ENCODE measurements at regions not wholly inside any gene's neighbourhood (a gene's known extent, or its start where the extent isn't known, plus 50 kb on each side); places are given as distances from the start of the nearest gene placed in this dataset.

GRCh38 chr18:43648002-43648401 lies 370.7 kb upstream of the SYT4 start:
- no peak overlapping the region for H3K4me3 ChIP-seq (ENCODE audit: low read depth in 1 of 2, low read length in 2 of 2)
- no peak overlapping the region for H3K27ac ChIP-seq (ENCODE audit: low read depth in 2 of 2, low read length in 1 of 2)
- no peaks in the 10 kb centered on the region for H3K4me1 ChIP-seq (ENCODE audit: control insufficient read depth in 2 of 2, insufficient read depth in 2 of 2, low read length in 1 of 2)
- H3K9me3 ChIP-seq (ENCODE audit: control insufficient read depth in 2 of 2, insufficient read depth in 1 of 2, low read depth in 1 of 2, low read length in 1 of 2), result no peaks in the 10 kb centered on the region
- H3K36me3 ChIP-seq (ENCODE audit: control insufficient read depth in 2 of 2, insufficient read depth in 2 of 2, low read length in 1 of 2), result no peaks in the 10 kb centered on the region
- 90 to 96% methylated on average over 2 of the region's 2 CpGs for WGBS, 2 donors
- H3K27me3 ChIP-seq (ENCODE audit: control insufficient read depth in 1 of 2, insufficient read depth in 2 of 2, low read length in 2 of 2), result no peaks in the 10 kb centered on the region

- H3K4me3 ChIP-seq (ENCODE audit: low read depth in 1 of 2, low read length in 2 of 2), result no peak overlapping the region
- no peaks in the 10 kb centered on the region for H3K36me3 ChIP-seq (ENCODE audit: control insufficient read depth in 2 of 2, insufficient read depth in 2 of 2, low read length in 1 of 2)
- no peaks in the 10 kb centered on the region for H3K9me3 ChIP-seq (ENCODE audit: control insufficient read depth in 2 of 2, insufficient read depth in 1 of 2, low read depth in 1 of 2, low read length in 1 of 2)
- no peak overlapping the region for H3K27ac ChIP-seq (ENCODE audit: low read depth in 2 of 2, low read length in 1 of 2)
- 44 to 56% methylated on average over 1 of the region's 1 CpG for WGBS, 2 donors
- no peaks in the 10 kb centered on the region for H3K4me1 ChIP-seq (ENCODE audit: control insufficient read depth in 2 of 2, insufficient read depth in 2 of 2, low read length in 1 of 2)
- no peaks in the 10 kb centered on the region for H3K27me3 ChIP-seq (ENCODE audit: control insufficient read depth in 1 of 2, insufficient read depth in 2 of 2, low read length in 2 of 2)
Measured at GRCh38 chr18:43649649-43650357, 372.5 kb upstream of the SYT4 start.

GRCh38 chr18:43650426-43650825 lies 373.1 kb upstream of the SYT4 start:
- Histone ChIP-seq H3K27me3 (ENCODE audit: control insufficient read depth in 1 of 2, insufficient read depth in 2 of 2, low read length in 2 of 2) (no peaks in the 10 kb centered on the region), H3K4me1 (ENCODE audit: control insufficient read depth in 2 of 2, insufficient read depth in 2 of 2, low read length in 1 of 2) (no peaks in the 10 kb centered on the region), H3K4me3 (ENCODE audit: low read depth in 1 of 2, low read length in 2 of 2) (no peak overlapping the region), H3K36me3 (ENCODE audit: control insufficient read depth in 2 of 2, insufficient read depth in 2 of 2, low read length in 1 of 2) (no peaks in the 10 kb centered on the region), H3K9me3 (ENCODE audit: control insufficient read depth in 2 of 2, insufficient read depth in 1 of 2, low read depth in 1 of 2, low read length in 1 of 2) (no peaks in the 10 kb centered on the region), H3K27ac (ENCODE audit: low read depth in 2 of 2, low read length in 1 of 2) (no peak overlapping the region)
- 21 to 58% methylated on average over 2 of the region's 2 CpGs for WGBS, 2 donors

GRCh38 chr18:43651057-43651456 lies 373.8 kb upstream of the SYT4 start:
- H3K4me3 ChIP-seq (ENCODE audit: low read depth in 1 of 2, low read length in 2 of 2), result no peak overlapping the region
- WGBS, 2 donors, result 25 to 31% methylated on average over 2 of the region's 2 CpGs
- no peaks in the 10 kb centered on the region for H3K27me3 ChIP-seq (ENCODE audit: control insufficient read depth in 1 of 2, insufficient read depth in 2 of 2, low read length in 2 of 2)
- no peaks in the 10 kb centered on the region for H3K36me3 ChIP-seq (ENCODE audit: control insufficient read depth in 2 of 2, insufficient read depth in 2 of 2, low read length in 1 of 2)
- no peaks in the 10 kb centered on the region for H3K9me3 ChIP-seq (ENCODE audit: control insufficient read depth in 2 of 2, insufficient read depth in 1 of 2, low read depth in 1 of 2, low read length in 1 of 2)
- H3K27ac ChIP-seq (ENCODE audit: low read depth in 2 of 2, low read length in 1 of 2), result no peak overlapping the region
- H3K4me1 ChIP-seq (ENCODE audit: control insufficient read depth in 2 of 2, insufficient read depth in 2 of 2, low read length in 1 of 2), result no peaks in the 10 kb centered on the region

- Histone ChIP-seq H3K27me3 (ENCODE audit: control insufficient read depth in 1 of 2, insufficient read depth in 2 of 2, low read length in 2 of 2) (no peaks in the 10 kb centered on the region), H3K36me3 (ENCODE audit: control insufficient read depth in 2 of 2, insufficient read depth in 2 of 2, low read length in 1 of 2) (no peaks in the 10 kb centered on the region), H3K27ac (ENCODE audit: low read depth in 2 of 2, low read length in 1 of 2) (no peak overlapping the region), H3K9me3 (ENCODE audit: control insufficient read depth in 2 of 2, insufficient read depth in 1 of 2, low read depth in 1 of 2, low read length in 1 of 2) (no peaks in the 10 kb centered on the region), H3K4me3 (ENCODE audit: low read depth in 1 of 2, low read length in 2 of 2) (no peak overlapping the region), H3K4me1 (ENCODE audit: control insufficient read depth in 2 of 2, insufficient read depth in 2 of 2, low read length in 1 of 2) (no peaks in the 10 kb centered on the region)
- 68 to 77% methylated on average over 2 of the region's 2 CpGs for WGBS, 2 donors
Measured at GRCh38 chr18:43656547-43656946, 379.3 kb upstream of the SYT4 start.

GRCh38 chr18:43661570-43661969 lies 384.3 kb upstream of the SYT4 start:
- H3K9me3 ChIP-seq (ENCODE audit: control insufficient read depth in 2 of 2, insufficient read depth in 1 of 2, low read depth in 1 of 2, low read length in 1 of 2), result no peaks in the 10 kb centered on the region
- no peaks in the 10 kb centered on the region for H3K36me3 ChIP-seq (ENCODE audit: control insufficient read depth in 2 of 2, insufficient read depth in 2 of 2, low read length in 1 of 2)
- no peak overlapping the region for H3K4me3 ChIP-seq (ENCODE audit: low read depth in 1 of 2, low read length in 2 of 2)
- H3K27ac ChIP-seq (ENCODE audit: low read depth in 2 of 2, low read length in 1 of 2), result no peak overlapping the region
- no peaks in the 10 kb centered on the region for H3K4me1 ChIP-seq (ENCODE audit: control insufficient read depth in 2 of 2, insufficient read depth in 2 of 2, low read length in 1 of 2)
- H3K27me3 ChIP-seq (ENCODE audit: control insufficient read depth in 1 of 2, insufficient read depth in 2 of 2, low read length in 2 of 2), result no peaks in the 10 kb centered on the region
- 48 to 49% methylated on average over 2 of the region's 2 CpGs for WGBS, 2 donors

GRCh38 chr18:43662657-43663056 lies 385.4 kb upstream of the SYT4 start:
- H3K27me3 ChIP-seq (ENCODE audit: control insufficient read depth in 1 of 2, insufficient read depth in 2 of 2, low read length in 2 of 2), result no peaks in the 10 kb centered on the region
- H3K4me1 ChIP-seq (ENCODE audit: control insufficient read depth in 2 of 2, insufficient read depth in 2 of 2, low read length in 1 of 2), result no peaks in the 10 kb centered on the region
- 69 to 75% methylated on average over 4 of the region's 4 CpGs for WGBS, 2 donors
- no peak overlapping the region for H3K27ac ChIP-seq (ENCODE audit: low read depth in 2 of 2, low read length in 1 of 2)
- H3K4me3 ChIP-seq (ENCODE audit: low read depth in 1 of 2, low read length in 2 of 2), result no peak overlapping the region
- no peaks in the 10 kb centered on the region for H3K36me3 ChIP-seq (ENCODE audit: control insufficient read depth in 2 of 2, insufficient read depth in 2 of 2, low read length in 1 of 2)
- no peaks in the 10 kb centered on the region for H3K9me3 ChIP-seq (ENCODE audit: control insufficient read depth in 2 of 2, insufficient read depth in 1 of 2, low read depth in 1 of 2, low read length in 1 of 2)

- Histone ChIP-seq H3K4me3 (ENCODE audit: low read depth in 1 of 2, low read length in 2 of 2) (no peak overlapping the region), H3K36me3 (ENCODE audit: control insufficient read depth in 2 of 2, insufficient read depth in 2 of 2, low read length in 1 of 2) (no peaks in the 10 kb centered on the region), H3K4me1 (ENCODE audit: control insufficient read depth in 2 of 2, insufficient read depth in 2 of 2, low read length in 1 of 2) (no peaks in the 10 kb centered on the region), H3K9me3 (ENCODE audit: control insufficient read depth in 2 of 2, insufficient read depth in 1 of 2, low read depth in 1 of 2, low read length in 1 of 2) (no peaks in the 10 kb centered on the region), H3K27me3 (ENCODE audit: control insufficient read depth in 1 of 2, insufficient read depth in 2 of 2, low read length in 2 of 2) (no peaks in the 10 kb centered on the region), H3K27ac (ENCODE audit: low read depth in 2 of 2, low read length in 1 of 2) (no peak overlapping the region)
- WGBS, 2 donors, result 84 to 85% methylated on average over 1 of the region's 1 CpG
Measured at GRCh38 chr18:43663159-43663558, 385.9 kb upstream of the SYT4 start.

GRCh38 chr18:43664487-43665008 lies 387.3 kb upstream of the SYT4 start:
- WGBS, 2 donors, result 56 to 76% methylated on average over 3 of the region's 3 CpGs
- no peaks in the 10 kb centered on the region for H3K4me1 ChIP-seq (ENCODE audit: control insufficient read depth in 2 of 2, insufficient read depth in 2 of 2, low read length in 1 of 2)
- no peak overlapping the region for H3K27ac ChIP-seq (ENCODE audit: low read depth in 2 of 2, low read length in 1 of 2)
- H3K27me3 ChIP-seq (ENCODE audit: control insufficient read depth in 1 of 2, insufficient read depth in 2 of 2, low read length in 2 of 2), result no peaks in the 10 kb centered on the region
- no peaks in the 10 kb centered on the region for H3K36me3 ChIP-seq (ENCODE audit: control insufficient read depth in 2 of 2, insufficient read depth in 2 of 2, low read length in 1 of 2)
- no peak overlapping the region for H3K4me3 ChIP-seq (ENCODE audit: low read depth in 1 of 2, low read length in 2 of 2)
- no peaks in the 10 kb centered on the region for H3K9me3 ChIP-seq (ENCODE audit: control insufficient read depth in 2 of 2, insufficient read depth in 1 of 2, low read depth in 1 of 2, low read length in 1 of 2)

- no peaks in the 10 kb centered on the region for H3K36me3 ChIP-seq (ENCODE audit: control insufficient read depth in 2 of 2, insufficient read depth in 2 of 2, low read length in 1 of 2)
- no peak overlapping the region for H3K27ac ChIP-seq (ENCODE audit: low read depth in 2 of 2, low read length in 1 of 2)
- WGBS, 2 donors, result 50 to 58% methylated on average over 3 of the region's 3 CpGs
- H3K27me3 ChIP-seq (ENCODE audit: control insufficient read depth in 1 of 2, insufficient read depth in 2 of 2, low read length in 2 of 2), result no peaks in the 10 kb centered on the region
- H3K4me3 ChIP-seq (ENCODE audit: low read depth in 1 of 2, low read length in 2 of 2), result no peak overlapping the region
- H3K9me3 ChIP-seq (ENCODE audit: control insufficient read depth in 2 of 2, insufficient read depth in 1 of 2, low read depth in 1 of 2, low read length in 1 of 2), result no peaks in the 10 kb centered on the region
- no peaks in the 10 kb centered on the region for H3K4me1 ChIP-seq (ENCODE audit: control insufficient read depth in 2 of 2, insufficient read depth in 2 of 2, low read length in 1 of 2)
Measured at GRCh38 chr18:43665105-43665788, 388.0 kb upstream of the SYT4 start.
